Aorta (tissue), 5 donors: ENCODE measurements at regions not wholly inside any gene's neighbourhood (a gene's known extent, or its start where the extent isn't known, plus 50 kb on each side); places are given as distances from the start of the nearest gene placed in this dataset.

ENCODE experiments used
- ATAC-seq: fragments of 200-7000 bp; cut with Tn5 transposase; one replicate; pipeline ENCODE4 v1.9.1; 2022; ENCODE audit warnings: moderate library complexity; ENCODE audit not compliant: low FRiP score
- DNase-seq, 2 donors: peaks; one replicate each; pipeline ENCODE4 v3.0.0-alpha.2; 2020
- H3K27ac ChIP-seq, 2 donors: one replicate each; pipeline ENCODE4 v1.5.1; 2013; ENCODE audit warnings: low read length in 2 of 2, mild to moderate bottlenecking in 2 of 2, moderate library complexity in 2 of 2, control low read depth in 1 of 2, inconsistent platforms in 1 of 2, low read depth in 1 of 2
- H3K27me3 ChIP-seq, 2 donors: one replicate each; pipeline ENCODE4 v1.6.1; 2013; ENCODE audit warnings: control low read depth in 1 of 2, low read length in 1 of 2, mild to moderate bottlenecking in 1 of 2, moderate library complexity in 1 of 2; ENCODE audit not compliant: insufficient read depth in 2 of 2, control insufficient read depth in 1 of 2
- H3K36me3 ChIP-seq, 2 donors: one replicate each; pipeline ENCODE4 v1.6.1; 2013; ENCODE audit warnings: control low read depth in 1 of 2, low read length in 1 of 2, mild to moderate bottlenecking in 1 of 2; ENCODE audit not compliant: insufficient read depth in 2 of 2, control insufficient read depth in 1 of 2
- H3K4me1 ChIP-seq, 2 donors: one replicate each; pipeline ENCODE4 v1.6.1; 2013; ENCODE audit warnings: low read length in 2 of 2, control low read depth in 1 of 2, mild to moderate bottlenecking in 1 of 2, moderate library complexity in 1 of 2; ENCODE audit not compliant: insufficient read depth in 2 of 2, control insufficient read depth in 1 of 2
- H3K4me3 ChIP-seq, 2 donors: one replicate each; pipeline ENCODE4 v1.5.1; 2013; ENCODE audit warnings: low read length in 2 of 2, control low read depth in 1 of 2, mild to moderate bottlenecking in 1 of 2
- H3K9me3 ChIP-seq: one replicate; pipeline ENCODE4 v1.6.1; 2013; ENCODE audit warnings: mild to moderate bottlenecking, low read length; ENCODE audit not compliant: control insufficient read depth
- WGBS, 2 donors: extraction: QIAGEN DNeasy Blood & Tissue Kit; methylation state at CpG; one replicate each; pipeline ENCODE4 v1.1.7; 2013; 5-methylcytosine and 5-hydroxymethylcytosine counted together
- intact Hi-C, 2 donors: fragments of 100-400 bp; cut with DNase I; formaldehyde crosslinking; loops; one replicate each; pipeline versions ENCODE4 v1.14.2 to v1.15.0; 2022
- donor health status: healthy with polysubstance abuse.
- donor health status: Bipolar disorder and iron deficiency.
- donor health status: DM: no; HTN: no; CAD: no.
- donor health status: DM: no; HTN: no; CAD: no.
- donor health status: DM: yes; HTN: yes; CAD: no.

DNA sequence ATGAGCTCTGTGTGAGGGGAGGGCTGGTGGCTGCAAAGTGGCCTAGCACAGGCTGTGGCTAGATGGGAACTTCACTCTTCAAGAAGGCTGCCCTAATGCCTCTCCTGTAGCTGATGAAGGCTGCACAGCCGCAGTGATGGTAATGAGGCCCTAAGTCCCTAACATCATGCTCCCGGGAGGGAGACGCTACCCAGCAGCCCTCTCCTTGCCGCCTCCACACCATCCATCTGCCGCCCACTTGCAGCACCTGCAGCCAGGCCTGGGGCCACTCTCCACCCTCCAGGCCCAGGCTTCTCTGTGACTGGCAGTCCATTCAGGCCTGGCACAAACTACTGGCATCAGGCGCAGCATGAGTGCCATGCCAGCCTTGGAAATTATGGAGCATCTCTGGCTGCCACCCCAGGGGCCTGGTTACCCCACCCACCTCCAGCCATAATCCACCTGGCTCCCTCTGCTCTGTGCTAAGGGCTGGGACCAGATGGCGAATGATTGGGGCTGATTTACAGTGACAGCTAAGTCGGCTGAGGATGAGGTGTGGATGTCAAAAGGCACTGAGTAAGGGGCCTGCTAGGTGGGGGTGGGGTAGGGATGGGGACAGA is 284.2 kb downstream of the LRFN2 start:
- H3K36me3 ChIP-seq, result no peaks in the 10 kb centered on the region
- no peak for ATAC-seq
- intact Hi-C loops, result loop anchor here (10.0 kb wide), 2 partner anchors 938 to 958 kb away; no protein-coding TSS in a partner anchor
- H3K9me3 ChIP-seq, result no peaks in the 10 kb centered on the region
- H3K27ac ChIP-seq, result no peak overlapping the region
- 76 to 85% methylated on average over 8 of the region's 8 CpGs for WGBS, 2 donors
- no peaks in the 10 kb centered on the region for H3K4me1 ChIP-seq
- DNase-seq, result no peak
- H3K27me3 ChIP-seq, result no peaks in the 10 kb centered on the region
- no peak overlapping the region for H3K4me3 ChIP-seq

DNA sequence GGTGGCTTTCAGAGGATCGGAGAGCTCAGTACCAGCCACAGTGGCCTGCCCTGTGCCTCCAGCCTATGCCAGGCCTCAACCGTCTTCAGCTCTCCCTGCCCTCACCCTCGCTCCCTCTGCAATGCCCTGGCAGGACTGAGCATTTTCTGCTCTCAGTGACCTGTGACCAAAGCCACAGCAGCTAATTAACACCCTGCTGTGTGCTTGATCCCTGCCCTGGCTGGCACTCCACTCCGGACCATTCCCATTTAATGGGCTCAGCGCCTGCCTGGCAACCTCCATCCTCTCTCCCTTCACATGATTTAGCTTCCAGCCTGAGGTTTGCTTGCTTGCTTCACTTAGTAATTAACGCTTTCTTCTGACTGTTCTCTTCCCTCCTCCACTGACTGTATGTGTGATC is 287.5 kb downstream of the LRFN2 start:
- no peaks in the 10 kb centered on the region for H3K27me3 ChIP-seq
- no peaks in the 10 kb centered on the region for H3K4me1 ChIP-seq
- no peaks in the 10 kb centered on the region for H3K9me3 ChIP-seq
- no peak overlapping the region for H3K4me3 ChIP-seq
- no peaks in the 10 kb centered on the region for H3K36me3 ChIP-seq
- WGBS, 2 donors, result 78 to 89% methylated on average over 6 of the region's 6 CpGs
- ATAC-seq (no peak), DNase-seq (no peak)
- intact Hi-C loops, result loop anchor here (10.0 kb wide), 2 partner anchors 935 to 955 kb away; no protein-coding TSS in a partner anchor
- H3K27ac ChIP-seq, result no peak overlapping the region

DNA sequence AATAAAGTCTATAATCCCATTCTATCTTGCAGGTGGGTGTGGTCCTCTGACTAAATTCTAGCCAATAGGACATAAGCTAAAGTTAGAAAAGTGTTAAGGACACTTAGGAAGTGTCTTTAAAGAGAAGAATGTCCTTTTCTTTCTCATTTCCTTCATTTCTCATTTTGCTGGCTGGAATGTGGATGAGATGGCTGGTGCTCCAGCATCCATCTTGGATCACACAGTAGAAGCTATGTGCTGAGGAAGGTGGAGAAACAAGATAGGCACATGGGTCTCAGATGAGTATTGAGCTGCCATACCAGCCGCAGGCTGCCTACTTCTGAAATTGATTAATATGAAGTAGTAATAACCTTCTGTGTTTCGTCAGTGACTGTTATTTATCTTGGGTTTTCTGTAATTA is 289.0 kb downstream of the LRFN2 start:
- intact Hi-C loops, result no loop called here
- no peaks in the 10 kb centered on the region for H3K27me3 ChIP-seq
- ATAC-seq (no peak), DNase-seq (no peak)
- no peaks in the 10 kb centered on the region for H3K9me3 ChIP-seq
- H3K4me3 ChIP-seq, result no peak overlapping the region
- H3K36me3 ChIP-seq, result no peaks in the 10 kb centered on the region
- no peak overlapping the region for H3K27ac ChIP-seq
- WGBS, 2 donors, result 93 to 98% methylated on average over 2 of the region's 2 CpGs
- H3K4me1 ChIP-seq, result no peaks in the 10 kb centered on the region

DNA sequence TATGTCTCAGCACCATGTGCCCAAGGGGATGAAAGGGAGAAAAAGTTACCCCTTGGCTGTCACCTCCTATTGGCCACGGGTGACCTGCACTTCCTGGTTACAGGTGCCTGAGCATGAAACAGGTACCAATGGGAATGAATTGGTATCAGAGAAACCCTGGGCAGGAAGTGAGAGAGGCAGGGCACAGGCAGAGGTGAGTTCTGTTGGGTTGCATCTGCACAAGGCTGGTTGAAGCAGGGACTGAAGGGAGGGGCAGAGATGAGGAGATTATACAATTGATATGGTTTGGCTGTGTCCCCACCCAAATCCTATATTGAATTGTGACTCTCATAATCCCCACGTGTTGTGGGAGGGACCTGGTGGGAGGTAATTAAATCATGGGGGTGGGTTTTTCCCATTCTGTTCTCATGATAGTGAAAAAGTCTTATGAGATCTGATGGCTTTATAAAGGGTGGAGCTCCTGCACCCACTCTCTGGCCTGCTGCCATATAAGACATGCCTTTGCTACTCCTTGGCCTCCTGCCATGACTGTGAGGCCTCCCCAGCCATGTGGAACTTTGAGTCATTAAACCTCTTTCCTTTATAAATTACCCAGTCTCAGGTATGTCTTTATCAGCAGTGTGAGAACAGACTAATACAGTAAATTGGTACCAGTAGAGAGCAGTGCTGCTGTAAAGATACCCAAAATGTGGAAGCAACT is 291.8 kb downstream of the LRFN2 start:
- DNase-seq, result no peak
- WGBS, 2 donors, result 73 to 80% methylated on average over 2 of the region's 2 CpGs
- Histone ChIP-seq H3K4me3 (no peak overlapping the region), H3K9me3 (no peaks in the 10 kb centered on the region), H3K4me1 (no peaks in the 10 kb centered on the region), H3K36me3 (no peaks in the 10 kb centered on the region), H3K27me3 (no peaks in the 10 kb centered on the region), H3K27ac (no peak overlapping the region)
- no peak for ATAC-seq
- intact Hi-C loops, result no loop called here

DNA sequence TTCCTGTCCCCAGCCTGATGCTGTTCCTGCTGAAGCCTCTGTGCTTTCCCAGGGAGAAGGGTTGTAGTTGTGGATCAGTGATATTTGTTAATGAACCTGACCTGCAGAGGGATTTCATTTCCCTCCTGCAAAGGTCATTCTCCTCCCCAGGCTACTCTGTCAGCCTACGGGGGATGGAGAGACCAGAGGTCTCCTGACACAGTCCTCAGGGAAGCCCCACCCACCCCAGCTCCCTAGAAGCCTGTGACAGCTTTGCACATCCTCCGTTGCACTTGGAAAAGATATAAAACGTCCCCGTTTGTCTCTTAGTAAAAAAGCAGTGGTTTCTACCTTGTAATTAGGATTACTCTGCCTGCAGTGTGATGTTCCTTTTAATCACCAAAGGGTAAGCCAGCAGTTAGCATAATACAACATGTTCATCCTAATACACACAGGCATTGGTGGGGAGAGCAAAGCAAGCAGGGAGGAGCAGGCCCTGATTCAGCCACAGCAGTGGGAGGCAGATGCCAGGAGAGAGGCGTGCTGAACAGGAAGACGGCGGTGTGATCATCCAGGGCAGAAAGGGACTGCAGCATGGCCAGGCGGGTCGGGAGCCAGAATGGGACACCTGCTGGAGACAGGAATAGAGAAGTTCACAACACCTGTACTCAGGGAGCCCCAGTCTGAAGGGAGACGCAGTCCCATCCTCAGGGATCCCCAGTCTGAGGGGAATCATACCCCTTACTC is 293.5 kb downstream of the LRFN2 start:
- intact Hi-C loops, result no loop called here
- Histone ChIP-seq H3K36me3 (no peaks in the 10 kb centered on the region), H3K27ac (no peak overlapping the region), H3K4me1 (no peaks in the 10 kb centered on the region), H3K9me3 (no peaks in the 10 kb centered on the region), H3K27me3 (no peaks in the 10 kb centered on the region), H3K4me3 (no peak overlapping the region)
- ATAC-seq (no peak), DNase-seq (no peak)
- WGBS, 2 donors, result 52 to 61% methylated on average over 10 of the region's 10 CpGs

DNA sequence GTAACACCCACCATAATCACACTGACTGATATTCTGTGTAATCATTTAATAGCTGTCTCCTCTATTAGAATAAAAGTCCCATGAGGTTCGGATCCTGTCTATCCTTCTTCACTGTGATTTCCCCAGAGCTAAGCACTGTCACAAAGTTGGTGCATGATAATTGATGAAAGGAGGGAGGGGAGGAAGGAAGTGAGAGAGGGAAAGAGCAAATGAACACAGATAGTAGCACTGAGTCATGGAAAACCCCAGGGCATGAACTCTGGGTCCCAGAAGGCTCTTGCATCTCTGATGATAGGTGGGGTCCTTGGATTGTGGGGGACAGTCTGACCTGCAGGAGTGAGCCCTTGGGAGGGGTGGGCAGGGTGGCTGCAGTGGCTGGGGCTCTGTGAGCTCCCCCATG is 294.1 kb downstream of the LRFN2 start:
- intact Hi-C loops, result no loop called here
- no peaks in the 10 kb centered on the region for H3K9me3 ChIP-seq
- H3K4me1 ChIP-seq, result no peaks in the 10 kb centered on the region
- H3K4me3 ChIP-seq, result no peak overlapping the region
- no peak for DNase-seq
- no peak overlapping the region for H3K27ac ChIP-seq
- H3K27me3 ChIP-seq, result no peaks in the 10 kb centered on the region
- H3K36me3 ChIP-seq, result no peaks in the 10 kb centered on the region
- WGBS, 2 donors, result 80 to 86% methylated on average over 1 of the region's 1 CpG
- ATAC-seq, result no peak

DNA sequence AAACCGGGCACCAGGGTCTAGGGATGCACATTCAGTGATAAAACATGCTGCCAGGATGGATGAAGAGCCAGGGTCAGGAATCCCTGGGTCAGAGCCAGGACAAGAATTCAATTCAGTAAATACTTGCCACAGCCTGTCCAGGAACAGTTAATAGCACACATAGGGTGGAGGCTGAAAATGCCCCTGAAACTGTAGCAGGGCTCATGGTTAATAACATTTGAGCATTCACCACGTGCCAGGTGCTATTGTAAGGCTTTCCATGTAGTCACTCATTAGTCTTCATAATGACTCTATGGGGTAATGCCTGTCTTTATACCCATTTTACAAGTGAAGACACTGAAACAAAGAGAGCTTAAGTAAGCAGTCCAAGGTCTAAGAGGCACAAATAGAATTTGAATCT is 296.3 kb downstream of the LRFN2 start:
- 26 to 30% methylated on average over 2 of the region's 2 CpGs for WGBS, 2 donors

DNA sequence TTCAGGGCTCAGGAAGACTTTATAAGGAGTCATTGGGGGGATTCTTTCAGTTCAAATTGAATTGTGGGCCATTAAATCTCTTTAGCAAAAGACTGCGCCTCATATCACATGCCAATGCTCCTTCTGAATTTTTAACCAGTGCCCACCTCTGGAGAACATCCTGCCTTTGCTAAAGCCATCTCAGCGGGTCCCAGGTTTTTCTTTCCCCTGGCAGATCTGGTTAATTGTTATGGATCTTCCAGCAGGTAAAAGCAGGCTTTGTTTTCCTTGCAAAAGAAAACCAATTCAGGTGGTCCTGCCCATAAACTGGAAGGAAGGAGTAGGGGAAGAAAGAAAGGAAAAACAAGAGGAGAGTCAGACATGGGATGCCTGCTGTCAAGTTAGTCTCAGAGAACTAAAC is 298.2 kb downstream of the LRFN2 start:
- no peak overlapping the region for H3K4me3 ChIP-seq
- no peaks in the 10 kb centered on the region for H3K9me3 ChIP-seq
- DNase-seq, result no peak
- no peaks in the 10 kb centered on the region for H3K4me1 ChIP-seq
- WGBS, 2 donors, result 83 to 89% methylated on average over 2 of the region's 2 CpGs
- ATAC-seq, result no peak
- no peak overlapping the region for H3K27ac ChIP-seq
- intact Hi-C loops, result no loop called here
- H3K36me3 ChIP-seq, result no peaks in the 10 kb centered on the region
- no peaks in the 10 kb centered on the region for H3K27me3 ChIP-seq

More for the DNA sequence above, 296.3 kb downstream of the LRFN2 start:
- DNase-seq (no peak), ATAC-seq (no peak)
- no peak overlapping the region for H3K27ac ChIP-seq
- H3K4me3 ChIP-seq, result no peak overlapping the region
- intact Hi-C loops, result no loop called here
- H3K4me1 ChIP-seq, result no peaks in the 10 kb centered on the region
- no peaks in the 10 kb centered on the region for H3K9me3 ChIP-seq
- no peaks in the 10 kb centered on the region for H3K36me3 ChIP-seq
- H3K27me3 ChIP-seq, result no peaks in the 10 kb centered on the region
